B cell (primary cell): ENCODE measurements at regions not wholly inside any gene's neighbourhood (a gene's known extent, or its start where the extent isn't known, plus 50 kb on each side); places are given as distances from the start of the nearest gene placed in this dataset.

Experiments
- ATAC-seq: fragments of 200-7000 bp; cut with Tn5 transposase; one replicate; pipeline ENCODE4 v1.10.0; 2021; ENCODE audit warnings: low read depth, mild to moderate bottlenecking, moderate number of reproducible peaks, moderate library complexity
- CTCF ChIA-PET: fragments of 350-600 bp; sonication (Branson Sonifier 250); formaldehyde crosslinking; loops from one replicate; lab custom pipeline; 2021; ENCODE audit warnings: antibody characterized with exemption, inconsistent platforms; lab: Charles Lee
- POLR2A ChIA-PET: fragments of 350-600 bp; sonication (Branson Sonifier 250); formaldehyde crosslinking; loops from one replicate; lab custom pipeline; 2021; ENCODE audit warnings: antibody characterized with exemption; lab: Charles Lee
- DNase-seq: peaks from one replicate; pipeline ENCODE4 v3.0.0; 2013
- H2AFZ ChIP-seq: 2 replicates; pipeline ENCODE4 v1.6.1; 2012; ENCODE audit warnings: mild to moderate bottlenecking, low read depth, low read length; ENCODE audit not compliant: insufficient read depth, poor library complexity, severe bottlenecking
- H3K27ac ChIP-seq, 2 donors: 1 replicate in 1 of 2; 2 replicates in 1 of 2; pipeline ENCODE4 v1.5.1; 2012 to 2013; ENCODE audit warnings: low read length in 2 of 2, mild to moderate bottlenecking in 2 of 2, moderate library complexity in 1 of 2
- H3K27me3 ChIP-seq, 4 experiments: fragments of 200-600 bp in 1 of 4; sonication (generic) in 1 of 4; replicated peaks in 1 of 4; 1 replicate in 2 of 4; 2 replicates in 2 of 4; pipeline versions ENCODE4 v1.6.1 to v1.7.0; 2013 to 2016; ENCODE audit warnings: low read length in 3 of 4, mild to moderate bottlenecking in 2 of 4, mixed read lengths in 1 of 4, moderate library complexity in 1 of 4; ENCODE audit not compliant: insufficient read depth in 4 of 4, control insufficient read depth in 3 of 4; ENCODE audit errors: control extremely low read depth in 1 of 4
- H3K36me3 ChIP-seq, 2 experiments: replicated peaks in 1 of 2; 1 replicate in 1 of 2; 2 replicates in 1 of 2; pipeline versions ENCODE4 v1.6.1 to v1.7.1; 2013; ENCODE audit warnings: low read length in 1 of 2; ENCODE audit not compliant: insufficient read depth in 2 of 2, control insufficient read depth in 1 of 2; ENCODE audit errors: control extremely low read depth in 1 of 2, extremely low read depth in 1 of 2
- H3K4me1 ChIP-seq, 2 donors: fragments of 200-600 bp in 1 of 2; sonication (generic) in 1 of 2; 1 replicate in 1 of 2; 2 replicates in 1 of 2; pipeline versions ENCODE4 v1.5.1 to v1.6.1; 2013 to 2017; ENCODE audit warnings: low read length in 2 of 2; ENCODE audit not compliant: control insufficient read depth in 2 of 2, insufficient read depth in 2 of 2
- H3K4me2 ChIP-seq: replicated peaks from 2 replicates; pipeline ENCODE3; 2012; ENCODE audit warnings: mild to moderate bottlenecking, low read depth, low read length; ENCODE audit not compliant: poor library complexity, severe bottlenecking
- H3K4me3 ChIP-seq, 5 experiments: fragments of 200-600 bp in 1 of 5; sonication (generic) in 1 of 5; 1 replicate in 3 of 5; 2 replicates in 2 of 5; pipeline versions ENCODE4 v1.5.1 to v1.7.0; 2011 to 2016; ENCODE audit warnings: low read length in 4 of 5, mild to moderate bottlenecking in 4 of 5, low read depth in 2 of 5, control low read depth in 1 of 5, moderate library complexity in 1 of 5; ENCODE audit not compliant: insufficient read depth in 1 of 5; ENCODE audit errors: control extremely low read depth in 1 of 5, extremely low read depth in 1 of 5
- H3K79me2 ChIP-seq: fragments of 200-600 bp; sonication (generic); one replicate; pipeline ENCODE4 v1.6.0; 2016; ENCODE audit warnings: low read length; ENCODE audit not compliant: control insufficient read depth, insufficient read depth
- H3K9ac ChIP-seq: fragments of 200-600 bp; sonication (generic); 2 replicates; pipeline ENCODE4 v1.6.1; 2017; ENCODE audit warnings: mild to moderate bottlenecking, low read length, moderate library complexity
- H3K9me3 ChIP-seq, 3 donors: one replicate each; pipeline versions ENCODE4 v1.6.1 to v1.7.1; 2013; ENCODE audit warnings: low read length in 2 of 3; ENCODE audit not compliant: control insufficient read depth in 2 of 3, insufficient read depth in 1 of 3; ENCODE audit errors: control extremely low read depth in 1 of 3
- H4K20me1 ChIP-seq: 2 replicates; pipeline ENCODE4 v1.6.0; 2012; ENCODE audit warnings: mild to moderate bottlenecking, low read length; ENCODE audit not compliant: insufficient read depth, control insufficient read depth, poor library complexity, severe bottlenecking
- H3K27ac Mint-ChIP-seq: one replicate; pipeline ENCODE4 v1.8.0; 2021; ENCODE audit warnings: mixed read lengths
- H3K27me3 Mint-ChIP-seq: one replicate; pipeline ENCODE4 v1.8.0; 2021; ENCODE audit warnings: mixed read lengths
- H3K4me1 Mint-ChIP-seq: one replicate; pipeline ENCODE4 v1.8.0; 2021; ENCODE audit warnings: mixed read lengths
- H3K4me3 Mint-ChIP-seq: one replicate; pipeline ENCODE4 v1.8.0; 2021; ENCODE audit warnings: mixed read lengths
- H3K9me3 Mint-ChIP-seq: one replicate; pipeline ENCODE4 v1.8.0; 2022; ENCODE audit warnings: mixed read lengths; ENCODE audit not compliant: insufficient read depth
- CTCF ChIP-seq: fragments of 200-600 bp; IDR thresholded peaks from one replicate; pipeline ENCODE4 v1.8.0; 2022; ENCODE audit warnings: antibody characterized with exemption, mild to moderate bottlenecking
- EZH2 ChIP-seq: IDR thresholded peaks from 2 replicates; pipeline ENCODE4 v1.6.1; 2012; ENCODE audit warnings: borderline replicate concordance, low read depth, mild to moderate bottlenecking, moderate library complexity, low read length; ENCODE audit not compliant: insufficient read depth, poor library complexity, severe bottlenecking
- WGBS: methylation state at CpG from one replicate; pipeline ENCODE4 v1.1.5; 2013; ENCODE audit warnings: missing lambda C conversion rate; ENCODE audit not compliant: insufficient coverage; 5-methylcytosine and 5-hydroxymethylcytosine counted together
- intact Hi-C: fragments of 100-400 bp; cut with micrococcal nuclease; formaldehyde crosslinking; loops from one replicate; pipeline ENCODE4 v1.10.0; 2022

GRCh38 chr6:113050010-113050858, 703.1 kb downstream of the RFPL4B start:
- Histone ChIP-seq H3K9ac (no peak overlapping the region), H3K4me3 (no peak overlapping the region), H3K79me2 (no peaks in the 10 kb centered on the region), H2AFZ (no peak overlapping the region), H3K4me2 (no peak overlapping the region), H3K36me3 (no peaks in the 10 kb centered on the region), H3K27ac (no peak overlapping the region), H3K4me1 (no peaks in the 10 kb centered on the region), H3K27me3 (no peaks in the 10 kb centered on the region), H4K20me1 (no peaks in the 10 kb centered on the region), H3K9me3 (no peaks in the 10 kb centered on the region)
- POLR2A ChIA-PET: no interaction called here
- H3K27ac Mint-ChIP-seq: no peak overlapping the region
- H3K9me3 Mint-ChIP-seq: no peaks in the 10 kb centered on the region
- intact Hi-C loops: no loop called here
- no peak overlapping the region for H3K4me3 Mint-ChIP-seq
- WGBS: 13% methylated on average over 3 of the region's 6 CpGs
- H3K4me1 Mint-ChIP-seq: no peaks in the 10 kb centered on the region
- no peak for DNase-seq
- no peak for ATAC-seq
- no peak for TF ChIP-seq CTCF
- TF ChIP-seq EZH2: no peak
- no peaks in the 10 kb centered on the region for H3K27me3 Mint-ChIP-seq
- CTCF ChIA-PET: no interaction called here

DNA sequence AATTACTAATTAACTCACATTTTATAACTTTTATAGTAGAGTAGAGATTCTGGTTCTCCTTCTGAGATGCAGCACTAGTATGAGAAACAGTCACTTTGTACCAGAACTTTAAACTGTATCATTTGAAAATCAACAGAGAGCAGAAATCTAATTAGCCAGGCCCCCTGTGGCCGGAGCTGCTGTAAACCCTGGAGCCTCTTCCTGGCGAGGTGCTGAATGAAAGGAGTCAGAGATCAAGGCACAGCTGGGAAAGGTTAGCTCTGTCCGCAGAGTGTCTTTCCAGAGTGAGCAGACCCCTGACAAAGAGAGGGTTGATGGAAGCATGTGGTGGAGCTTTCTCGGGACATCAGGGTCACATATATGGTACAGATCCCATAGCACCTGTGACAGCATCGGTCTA, 703.8 kb downstream of the RFPL4B start:
- H4K20me1 ChIP-seq: no peaks in the 10 kb centered on the region
- WGBS: 95% methylated on average over 3 of the region's 5 CpGs
- no peaks in the 10 kb centered on the region for H3K27me3 ChIP-seq
- TF ChIP-seq EZH2 (no peak), CTCF (no peak)
- H3K27ac Mint-ChIP-seq: no peak overlapping the region
- no peak overlapping the region for H3K9ac ChIP-seq
- no peak overlapping the region for H2AFZ ChIP-seq
- H3K9me3 ChIP-seq: no peaks in the 10 kb centered on the region
- DNase-seq (no peak), ATAC-seq (no peak)
- no peaks in the 10 kb centered on the region for H3K36me3 ChIP-seq
- ChIA-PET CTCF (no interaction called here), POLR2A (no interaction called here)
- H3K79me2 ChIP-seq: no peaks in the 10 kb centered on the region
- intact Hi-C loops: no loop called here
- H3K27me3 Mint-ChIP-seq: no peaks in the 10 kb centered on the region
- no peaks in the 10 kb centered on the region for H3K4me1 Mint-ChIP-seq
- no peak overlapping the region for H3K27ac ChIP-seq
- no peak overlapping the region for H3K4me3 Mint-ChIP-seq
- peaks cover 3% of the 10 kb centered on the region for H3K9me3 Mint-ChIP-seq
- no peak overlapping the region for H3K4me3 ChIP-seq
- no peak overlapping the region for H3K4me2 ChIP-seq
- no peaks in the 10 kb centered on the region for H3K4me1 ChIP-seq
